ENCODE measurements at regions not wholly inside any gene's neighbourhood (a gene's known extent, or its start where the extent isn't known, plus 50 kb on each side); places are given as distances from the start of the nearest gene placed in this dataset.
"Not testable (repeated sequence)": the region's sequence is repeated elsewhere in the genome, so short reads cannot be mapped to it uniquely, and the experiment has no call there.

DNA sequence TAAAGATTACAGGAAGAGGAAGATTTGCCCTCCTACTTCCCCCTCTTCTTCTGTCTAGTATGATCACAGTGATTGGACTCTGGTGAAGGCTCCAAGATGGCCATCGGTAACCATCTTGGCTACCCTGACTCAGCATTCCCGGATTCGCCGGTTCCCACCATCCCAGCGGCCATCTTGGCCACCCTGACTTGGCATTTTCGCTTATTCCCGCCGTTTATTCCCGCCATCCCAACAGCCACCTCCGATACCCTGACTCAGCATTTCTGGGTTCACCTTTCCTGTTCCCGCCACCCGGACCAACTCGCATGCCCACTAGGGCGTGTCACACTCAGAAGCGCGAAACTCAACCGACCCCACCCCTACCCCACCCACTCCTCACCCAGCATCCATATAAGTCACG lies 95.4 kb upstream of the GRIN2A start:
- H3K4me3 ChIP-seq (ENCODE audit: low read depth, low read length): no peak overlapping the region
- TF ChIP-seq, protein P1, sequence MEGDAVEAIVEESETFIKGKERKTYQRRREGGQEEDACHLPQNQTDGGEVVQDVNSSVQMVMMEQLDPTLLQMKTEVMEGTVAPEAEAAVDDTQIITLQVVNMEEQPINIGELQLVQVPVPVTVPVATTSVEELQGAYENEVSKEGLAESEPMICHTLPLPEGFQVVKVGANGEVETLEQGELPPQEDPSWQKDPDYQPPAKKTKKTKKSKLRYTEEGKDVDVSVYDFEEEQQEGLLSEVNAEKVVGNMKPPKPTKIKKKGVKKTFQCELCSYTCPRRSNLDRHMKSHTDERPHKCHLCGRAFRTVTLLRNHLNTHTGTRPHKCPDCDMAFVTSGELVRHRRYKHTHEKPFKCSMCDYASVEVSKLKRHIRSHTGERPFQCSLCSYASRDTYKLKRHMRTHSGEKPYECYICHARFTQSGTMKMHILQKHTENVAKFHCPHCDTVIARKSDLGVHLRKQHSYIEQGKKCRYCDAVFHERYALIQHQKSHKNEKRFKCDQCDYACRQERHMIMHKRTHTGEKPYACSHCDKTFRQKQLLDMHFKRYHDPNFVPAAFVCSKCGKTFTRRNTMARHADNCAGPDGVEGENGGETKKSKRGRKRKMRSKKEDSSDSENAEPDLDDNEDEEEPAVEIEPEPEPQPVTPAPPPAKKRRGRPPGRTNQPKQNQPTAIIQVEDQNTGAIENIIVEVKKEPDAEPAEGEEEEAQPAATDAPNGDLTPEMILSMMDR (conservative IDR thresholded peaks at IDR 0.05; ENCODE audit: low read depth, low read length): no peak
- DNase-seq (ENCODE audit: low read depth): no peak

DNA sequence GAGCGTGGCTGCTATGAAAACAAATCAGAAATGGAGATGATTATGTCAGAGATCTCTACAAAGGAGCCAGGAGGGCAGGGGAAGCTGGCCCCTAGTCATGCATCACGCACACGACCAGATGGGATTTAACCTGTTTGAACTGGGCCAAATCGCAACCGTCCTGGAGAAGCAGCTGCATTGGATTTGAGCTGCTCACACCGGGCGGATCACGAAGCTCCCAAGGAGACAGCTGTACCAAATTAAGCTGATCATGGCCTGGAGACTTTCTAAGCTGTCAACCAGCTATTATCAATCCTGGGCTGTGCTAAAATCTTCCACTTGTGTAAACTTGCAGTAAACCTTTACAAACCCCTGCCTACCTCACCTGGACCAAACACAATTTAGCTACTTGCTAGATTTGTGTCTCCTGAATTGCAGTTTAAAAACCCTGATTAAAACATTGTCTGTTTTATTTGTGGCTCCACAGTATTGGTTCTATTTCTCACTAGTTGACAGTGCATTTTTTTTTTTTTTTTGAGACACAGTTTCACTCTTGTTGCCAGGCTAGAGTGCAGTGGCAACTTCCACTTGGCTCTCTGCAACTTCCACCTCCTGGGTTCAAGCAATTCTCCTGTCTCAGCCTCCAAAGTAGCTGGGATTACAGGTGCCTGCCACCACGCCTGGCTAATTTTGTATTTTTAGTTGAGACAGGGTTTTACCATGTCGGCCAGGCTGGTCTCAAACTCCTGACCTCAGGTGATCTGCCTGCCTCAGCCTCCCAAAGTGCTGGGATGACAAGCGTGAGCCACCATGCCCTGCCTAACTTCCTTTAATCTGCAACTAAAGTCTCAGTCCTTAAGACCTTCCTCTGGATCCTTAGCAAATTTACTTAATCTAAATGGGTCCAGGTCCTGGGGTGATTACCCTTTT lies 98.3 kb upstream of the GRIN2A start:
- H3K4me3 ChIP-seq (ENCODE audit: low read depth, low read length): no peak overlapping the region
- TF ChIP-seq, protein P1 (conservative IDR thresholded peaks at IDR 0.05; ENCODE audit: low read depth, low read length): no peak
- no peak for DNase-seq (ENCODE audit: low read depth)

DNA sequence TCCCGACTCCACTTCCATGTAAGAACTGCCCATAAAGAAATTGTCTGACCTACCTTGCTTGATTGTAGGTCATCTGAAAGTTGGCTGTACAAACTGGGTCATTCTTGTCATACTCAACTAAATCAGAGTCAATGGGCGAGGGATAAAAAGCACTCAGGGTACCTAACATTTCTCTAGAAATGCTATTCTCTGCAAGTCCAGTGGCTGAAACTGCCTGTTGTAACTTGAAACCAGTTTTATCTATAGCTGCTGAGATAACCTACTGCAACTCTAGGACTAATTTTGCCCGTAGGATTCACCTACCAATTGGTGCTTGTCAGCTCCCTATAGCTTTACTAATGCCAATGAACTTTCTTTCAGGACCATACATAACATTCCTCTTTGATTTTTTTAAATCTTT lies 100.1 kb upstream of the GRIN2A start:
- H3K4me3 ChIP-seq (ENCODE audit: low read depth, low read length): no peak overlapping the region
- TF ChIP-seq, protein P1 (conservative IDR thresholded peaks at IDR 0.05; ENCODE audit: low read depth, low read length): no peak
- no peak for DNase-seq (ENCODE audit: low read depth)

DNA sequence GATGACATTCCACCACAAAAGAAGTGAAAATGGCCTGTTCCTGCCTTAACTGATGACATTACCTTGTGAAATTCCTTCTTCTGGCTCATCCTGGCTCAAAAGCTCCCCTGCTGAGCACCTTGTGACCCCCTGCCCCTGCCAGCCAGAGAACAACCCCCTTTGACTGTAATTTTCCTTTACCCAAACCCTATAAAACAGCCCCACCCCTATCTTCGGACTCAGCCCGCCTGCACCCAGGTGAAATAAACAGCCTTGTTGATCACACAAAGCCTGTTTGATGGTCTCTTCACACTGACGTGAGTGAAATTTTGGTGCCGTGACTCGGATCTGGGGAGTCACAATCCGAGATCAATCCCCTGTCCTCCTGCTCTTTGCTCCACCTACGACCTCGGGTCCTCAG lies 101.0 kb upstream of the GRIN2A start:
- not testable (repeated sequence) for H3K4me3 ChIP-seq (ENCODE audit: low read depth, low read length); DNase-seq (ENCODE audit: low read depth)

DNA sequence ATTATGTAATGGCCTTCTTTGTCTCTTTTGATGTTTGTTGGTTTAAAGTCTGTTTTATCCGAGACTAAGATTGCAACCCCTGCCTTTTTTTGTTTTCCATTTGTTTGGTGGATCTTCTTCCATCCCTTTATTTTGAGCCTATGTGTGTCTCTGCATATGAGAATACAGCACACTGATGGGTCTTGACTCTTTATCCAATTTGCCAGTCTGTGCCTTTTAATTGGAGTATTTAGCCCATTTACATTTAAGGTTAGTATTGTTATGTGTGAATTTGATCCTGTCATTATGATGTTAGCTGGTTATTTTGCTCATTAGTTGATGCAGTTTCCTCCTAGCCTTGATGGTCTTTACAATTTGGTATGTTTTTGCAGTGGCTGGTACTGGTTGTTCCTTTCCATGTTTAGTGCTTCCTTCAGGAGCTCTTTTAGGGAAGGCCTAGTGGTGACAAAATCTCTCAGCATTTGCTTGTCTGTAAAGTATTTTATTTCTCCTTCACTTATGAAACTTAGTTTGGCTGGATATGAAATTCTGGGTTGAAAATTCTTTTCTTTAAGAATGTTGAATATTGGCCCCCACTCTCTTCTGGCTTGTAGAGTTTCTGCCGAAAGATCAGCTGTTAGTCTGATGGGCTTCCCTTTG lies 95.3 kb upstream of the ATF7IP2 start:
- DNase-seq (ENCODE audit: low read depth); H3K4me3 ChIP-seq (ENCODE audit: low read depth, low read length): not testable (repeated sequence)

DNA sequence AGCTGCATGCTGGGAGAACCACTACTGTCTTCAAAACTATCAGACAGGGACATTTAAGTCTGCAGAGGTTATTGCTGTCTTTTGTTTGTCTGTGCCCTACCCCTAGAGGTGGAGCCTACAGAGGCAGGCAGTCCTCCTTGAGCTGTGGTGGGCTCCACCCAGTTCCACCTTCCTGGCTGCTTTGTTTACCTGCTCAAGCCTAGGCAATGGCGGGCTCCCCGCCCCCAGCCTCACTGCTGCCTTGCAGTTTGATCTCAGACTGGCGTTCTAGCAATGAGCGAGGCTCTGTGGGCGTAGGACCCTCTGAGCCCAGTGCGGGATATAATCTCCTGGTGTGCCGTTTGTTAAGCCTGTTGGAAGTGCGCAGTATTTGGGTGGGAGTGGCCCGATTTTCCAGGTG lies 93.7 kb upstream of the ATF7IP2 start:
- DNase-seq (ENCODE audit: low read depth); H3K4me3 ChIP-seq (ENCODE audit: low read depth, low read length): not testable (repeated sequence)

DNA sequence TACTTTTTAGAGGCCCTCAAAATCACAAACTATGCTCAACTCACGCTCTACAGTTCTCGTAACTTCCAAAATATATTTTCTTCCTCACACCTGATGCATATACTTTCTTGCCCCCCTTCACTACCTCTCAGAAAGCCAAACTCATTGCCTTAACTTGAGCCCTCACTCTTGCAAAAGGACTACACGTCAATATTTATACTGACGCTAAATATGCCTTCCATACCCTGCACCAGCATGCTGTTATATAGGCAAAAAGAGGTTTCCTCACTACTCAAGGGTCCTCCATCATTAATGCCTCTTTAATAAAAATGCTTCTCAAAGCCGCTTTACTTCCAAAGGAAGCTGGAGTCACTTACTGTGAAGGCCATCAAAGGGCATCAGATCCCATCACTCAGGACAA lies 92.9 kb upstream of the ATF7IP2 start:
- DNase-seq (ENCODE audit: low read depth); H3K4me3 ChIP-seq (ENCODE audit: low read depth, low read length): not testable (repeated sequence)

DNA sequence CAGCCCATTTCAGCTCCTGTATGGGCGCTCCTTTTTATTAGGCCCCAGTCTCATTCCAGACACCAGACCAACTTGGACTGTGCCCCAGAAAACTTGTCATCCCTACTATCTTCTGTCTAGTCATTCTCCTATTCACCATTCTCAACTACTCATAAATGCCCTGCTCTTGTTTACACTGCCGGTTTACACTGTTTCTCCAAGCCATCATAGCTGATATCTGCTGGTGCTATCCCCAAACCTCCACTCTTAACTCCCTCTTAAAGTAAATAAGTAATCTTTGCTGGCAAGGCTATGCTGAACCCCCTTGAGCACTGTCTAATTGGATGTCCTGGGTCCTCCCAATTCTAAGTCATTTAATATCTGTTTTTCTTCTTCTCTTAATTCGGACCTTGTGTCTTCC lies 91.7 kb upstream of the ATF7IP2 start:
- H3K4me3 ChIP-seq (ENCODE audit: low read depth, low read length); DNase-seq (ENCODE audit: low read depth): not testable (repeated sequence)

DNA sequence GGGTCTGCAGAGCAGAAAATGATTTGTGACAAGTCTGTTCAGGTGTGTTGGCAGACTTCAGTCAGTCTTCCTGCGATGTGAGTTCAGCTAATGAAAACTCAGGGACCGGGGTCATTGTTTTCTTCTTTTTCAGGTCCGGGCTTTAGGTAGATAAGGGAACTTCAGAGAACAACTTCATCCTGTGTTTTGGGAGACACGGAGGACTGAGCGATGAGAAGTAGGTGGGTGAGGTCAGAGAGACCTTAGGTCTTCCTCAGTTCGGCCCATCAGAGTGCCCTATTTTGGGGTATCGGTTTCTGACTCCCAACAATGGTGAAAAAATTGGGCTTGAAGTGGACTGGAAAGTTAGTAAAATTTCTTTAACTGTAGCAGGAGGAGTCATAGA lies 88.9 kb upstream of the ATF7IP2 start:
- DNase-seq (ENCODE audit: low read depth): no peak
- TF ChIP-seq, protein P1 (conservative IDR thresholded peaks at IDR 0.05; ENCODE audit: low read depth, low read length): no peak
- H3K4me3 ChIP-seq (ENCODE audit: low read depth, low read length): no peak overlapping the region

Data from choroid plexus epithelial cell (primary cell).